Osteoblast (primary cell): ENCODE measurements at regions not wholly inside any gene's neighbourhood (a gene's known extent, or its start where the extent isn't known, plus 50 kb on each side); places are given as distances from the start of the nearest gene placed in this dataset.

Source experiments
- DNase-seq: peaks from one replicate; pipeline ENCODE4 v3.0.0; 2011; ENCODE audit warnings: low spot score, mixed read lengths; ENCODE audit not compliant: insufficient read length; ENCODE audit errors: missing footprints
- H2AFZ ChIP-seq: 2 replicates; pipeline ENCODE4 v1.6.0; 2011; ENCODE audit warnings: mild to moderate bottlenecking, low read length
- H3K27ac ChIP-seq: 2 replicates; pipeline ENCODE4 v1.5.1; 2011; ENCODE audit warnings: mild to moderate bottlenecking, low read depth, low read length, moderate library complexity
- H3K27me3 ChIP-seq: 2 replicates; pipeline ENCODE4 v1.6.0; 2012; ENCODE audit warnings: mild to moderate bottlenecking, control low read depth, inconsistent platforms, low read length, moderate library complexity; ENCODE audit not compliant: insufficient read depth
- H3K36me3 ChIP-seq: 2 replicates; pipeline ENCODE4 v1.5.1; 2011; ENCODE audit warnings: mild to moderate bottlenecking, low read length, control low read depth, moderate library complexity; ENCODE audit not compliant: insufficient read depth
- H3K4me1 ChIP-seq: 2 replicates; pipeline ENCODE4 v1.5.1; 2011; ENCODE audit warnings: mild to moderate bottlenecking, low read length, control low read depth, moderate library complexity; ENCODE audit not compliant: insufficient read depth
- H3K4me2 ChIP-seq: 2 replicates; pipeline ENCODE4 v1.6.0; 2011; ENCODE audit warnings: mild to moderate bottlenecking, low read length; ENCODE audit not compliant: insufficient read depth
- H3K4me3 ChIP-seq: fragments of 200-600 bp; sonication (generic); 3 replicates; pipeline ENCODE4 v1.5.1; 2012; ENCODE audit warnings: mild to moderate bottlenecking, low read length, inconsistent platforms; ENCODE audit not compliant: insufficient read depth
- H3K79me2 ChIP-seq: 2 replicates; pipeline ENCODE4 v1.6.0; 2012; ENCODE audit warnings: mild to moderate bottlenecking, low read length, control low read depth, inconsistent platforms; ENCODE audit not compliant: insufficient read depth
- H3K9me3 ChIP-seq: 2 replicates; pipeline ENCODE4 v1.5.1; 2011; ENCODE audit warnings: low read depth, low read length, control low read depth
- H4K20me1 ChIP-seq: 2 replicates; pipeline ENCODE4 v1.6.0; 2012; ENCODE audit warnings: mild to moderate bottlenecking, low read length, control low read depth; ENCODE audit not compliant: insufficient read depth
- TF ChIP-seq, protein P1 (sequence below): IDR thresholded peaks from 2 replicates; pipeline ENCODE4 v1.5.1; 2011; ENCODE audit warnings: mild to moderate bottlenecking, low read depth, low read length, moderate library complexity; ENCODE audit errors: extremely low read depth

DNA sequence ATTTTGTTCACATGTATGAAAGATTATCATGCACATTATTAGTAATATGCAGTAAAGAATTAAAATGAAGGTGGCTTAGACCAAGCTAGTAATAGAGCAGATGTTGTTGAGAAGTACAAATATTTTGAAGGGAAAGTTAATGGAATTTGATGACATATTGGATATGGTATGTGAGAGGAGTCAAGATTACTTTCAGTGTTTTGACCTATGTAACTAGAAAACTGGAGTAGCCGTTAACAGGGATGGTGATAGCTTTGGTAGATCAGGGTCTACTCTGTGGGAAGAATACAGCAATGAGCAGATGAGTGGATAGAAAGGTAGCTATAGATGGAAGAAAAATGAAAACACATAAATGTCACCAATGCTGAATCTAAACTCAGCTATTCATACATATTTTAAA, 163.2 kb upstream of the LRRC7 start:
- H3K27me3 ChIP-seq: no peaks in the 10 kb centered on the region
- no peak overlapping the region for H3K27ac ChIP-seq
- DNase-seq: no peak
- H3K4me1 ChIP-seq: no peaks in the 10 kb centered on the region
- TF ChIP-seq, protein P1, sequence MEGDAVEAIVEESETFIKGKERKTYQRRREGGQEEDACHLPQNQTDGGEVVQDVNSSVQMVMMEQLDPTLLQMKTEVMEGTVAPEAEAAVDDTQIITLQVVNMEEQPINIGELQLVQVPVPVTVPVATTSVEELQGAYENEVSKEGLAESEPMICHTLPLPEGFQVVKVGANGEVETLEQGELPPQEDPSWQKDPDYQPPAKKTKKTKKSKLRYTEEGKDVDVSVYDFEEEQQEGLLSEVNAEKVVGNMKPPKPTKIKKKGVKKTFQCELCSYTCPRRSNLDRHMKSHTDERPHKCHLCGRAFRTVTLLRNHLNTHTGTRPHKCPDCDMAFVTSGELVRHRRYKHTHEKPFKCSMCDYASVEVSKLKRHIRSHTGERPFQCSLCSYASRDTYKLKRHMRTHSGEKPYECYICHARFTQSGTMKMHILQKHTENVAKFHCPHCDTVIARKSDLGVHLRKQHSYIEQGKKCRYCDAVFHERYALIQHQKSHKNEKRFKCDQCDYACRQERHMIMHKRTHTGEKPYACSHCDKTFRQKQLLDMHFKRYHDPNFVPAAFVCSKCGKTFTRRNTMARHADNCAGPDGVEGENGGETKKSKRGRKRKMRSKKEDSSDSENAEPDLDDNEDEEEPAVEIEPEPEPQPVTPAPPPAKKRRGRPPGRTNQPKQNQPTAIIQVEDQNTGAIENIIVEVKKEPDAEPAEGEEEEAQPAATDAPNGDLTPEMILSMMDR: no peak
- no peaks in the 10 kb centered on the region for H3K79me2 ChIP-seq
- no peaks in the 10 kb centered on the region for H3K36me3 ChIP-seq
- no peak overlapping the region for H3K4me3 ChIP-seq
- no peak overlapping the region for H2AFZ ChIP-seq
- no peaks in the 10 kb centered on the region for H4K20me1 ChIP-seq
- H3K9me3 ChIP-seq: no peaks in the 10 kb centered on the region
- H3K4me2 ChIP-seq: no peak overlapping the region

DNA sequence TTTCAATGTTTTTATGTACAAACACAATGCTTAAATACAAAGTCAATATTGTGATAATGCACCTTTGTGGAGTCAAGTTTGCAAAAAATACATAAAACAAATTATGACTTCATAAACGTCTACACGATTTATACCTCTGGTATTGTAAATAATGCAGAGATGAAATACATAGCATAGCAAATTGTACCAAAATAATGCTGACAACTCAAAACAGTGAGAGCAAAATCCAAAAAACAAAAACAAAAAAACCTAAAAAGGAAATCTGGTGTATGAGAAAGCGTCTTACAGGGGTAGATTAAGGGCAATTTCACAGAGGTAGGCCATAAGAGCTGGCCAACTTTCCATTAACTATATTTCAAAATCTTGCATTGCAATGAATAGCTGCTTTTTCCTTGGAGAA, 161.5 kb upstream of the LRRC7 start:
- H3K4me2 ChIP-seq: no peak overlapping the region
- no peaks in the 10 kb centered on the region for H3K27me3 ChIP-seq
- TF ChIP-seq, protein P1: no peak

DNA sequence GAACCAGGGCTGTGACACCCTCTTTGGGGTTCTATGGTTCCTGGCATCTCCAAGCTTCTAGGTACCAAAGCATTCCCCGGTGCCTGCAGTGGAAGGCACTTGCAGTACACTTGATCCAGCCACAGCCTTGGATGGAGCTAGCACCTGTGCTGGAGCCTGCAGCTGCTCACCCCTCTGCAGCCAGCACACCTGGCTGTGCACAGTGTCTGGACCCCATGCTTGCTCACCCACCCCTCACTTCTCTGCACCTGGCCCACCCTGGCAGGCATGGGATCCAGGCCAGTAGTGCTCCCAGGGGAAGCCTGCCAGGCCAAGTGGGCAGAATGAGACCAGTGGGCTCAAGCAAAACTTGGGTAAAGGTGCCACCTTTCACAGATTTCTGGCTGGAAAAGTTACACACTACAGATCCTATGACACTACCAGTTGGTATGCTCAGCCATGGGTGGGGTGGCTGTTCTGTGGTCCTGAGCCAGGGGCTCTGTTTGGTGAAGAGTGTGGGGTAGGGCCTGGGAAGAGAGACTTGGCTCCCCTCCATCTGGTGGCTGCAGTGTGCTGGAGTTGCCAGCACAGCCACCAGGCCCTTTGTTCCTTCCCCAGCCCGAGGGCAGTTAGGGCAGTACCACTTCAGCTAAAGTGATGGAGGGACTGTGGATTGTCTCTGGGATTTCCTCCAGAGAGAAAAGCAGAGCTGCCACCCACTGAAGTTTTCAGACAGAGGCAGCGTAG, 157.8 kb upstream of the LRRC7 start:
- Histone ChIP-seq H3K4me1 (no peaks in the 10 kb centered on the region), H3K27ac (no peak overlapping the region), H3K27me3 (no peaks in the 10 kb centered on the region), H3K9me3 (no peaks in the 10 kb centered on the region), H3K79me2 (no peaks in the 10 kb centered on the region), H4K20me1 (no peaks in the 10 kb centered on the region), H3K4me2 (no peak overlapping the region), H3K36me3 (no peaks in the 10 kb centered on the region), H3K4me3 (no peak overlapping the region), H2AFZ (no peak overlapping the region)
- TF ChIP-seq, protein P1: no peak
- DNase-seq: no peak

More for the DNA sequence above, 161.5 kb upstream of the LRRC7 start:
- no peaks in the 10 kb centered on the region for H4K20me1 ChIP-seq
- no peak overlapping the region for H2AFZ ChIP-seq
- H3K36me3 ChIP-seq: no peaks in the 10 kb centered on the region
- no peak overlapping the region for H3K4me3 ChIP-seq
- no peak overlapping the region for H3K27ac ChIP-seq
- DNase-seq: no peak
- no peaks in the 10 kb centered on the region for H3K79me2 ChIP-seq
- H3K9me3 ChIP-seq: no peaks in the 10 kb centered on the region
- no peaks in the 10 kb centered on the region for H3K4me1 ChIP-seq

DNA sequence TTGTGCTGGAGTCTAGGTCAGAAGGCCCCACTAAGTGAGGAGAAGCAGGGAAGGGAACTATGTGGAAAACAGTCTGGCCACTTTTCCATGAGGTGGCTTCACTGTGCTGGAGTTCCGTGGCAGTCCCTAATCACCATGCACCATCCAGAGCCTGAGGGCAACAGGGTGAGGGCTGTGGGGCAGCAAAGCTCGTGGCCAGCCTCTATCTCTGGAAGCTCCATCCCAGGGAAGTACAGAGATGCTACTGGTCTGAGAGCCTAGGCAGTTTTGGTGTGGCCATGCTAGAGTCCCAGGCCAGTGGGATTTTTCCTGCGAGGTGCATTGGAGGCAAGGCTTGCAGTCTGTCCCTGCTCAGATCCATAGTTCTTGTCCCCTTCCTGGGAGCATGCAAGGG, 157.3 kb upstream of the LRRC7 start:
- H2AFZ ChIP-seq: no peak overlapping the region
- H3K36me3 ChIP-seq: no peaks in the 10 kb centered on the region
- TF ChIP-seq, protein P1: no peak
- H3K27me3 ChIP-seq: no peaks in the 10 kb centered on the region
- no peak overlapping the region for H3K4me2 ChIP-seq
- H3K79me2 ChIP-seq: no peaks in the 10 kb centered on the region
- H3K4me3 ChIP-seq: no peak overlapping the region
- no peaks in the 10 kb centered on the region for H4K20me1 ChIP-seq
- no peaks in the 10 kb centered on the region for H3K9me3 ChIP-seq
- no peak for DNase-seq
- no peak overlapping the region for H3K27ac ChIP-seq
- H3K4me1 ChIP-seq: no peaks in the 10 kb centered on the region
